IPS DF 6.9 (cell line): ENCODE measurements at regions not wholly inside any gene's neighbourhood (a gene's known extent, or its start where the extent isn't known, plus 50 kb on each side); places are given as distances from the start of the nearest gene placed in this dataset.
A peak's percentile ranks its signal among the peaks of the same experiment; 100 is the strongest.
"Not testable (repeated sequence)": the region's sequence is repeated elsewhere in the genome, so short reads cannot be mapped to it uniquely, and the experiment has no call there.

ENCODE experiments used
- DNase-seq: peaks from one replicate; pipeline ENCODE4 v3.0.0-alpha.2; 2013; ENCODE audit warnings: low read depth, low spot score
- H3K27ac ChIP-seq: one replicate; pipeline ENCODE4 v1.5.1; 2013; ENCODE audit warnings: low read length, control low read depth
- H3K27me3 ChIP-seq: 2 replicates; pipeline ENCODE4 v1.6.1; 2013; ENCODE audit warnings: mild to moderate bottlenecking, low read length; ENCODE audit not compliant: control insufficient read depth, insufficient read depth
- H3K36me3 ChIP-seq: 2 replicates; pipeline ENCODE4 v1.6.1; 2013; ENCODE audit warnings: low read length; ENCODE audit not compliant: control insufficient read depth, insufficient read depth
- H3K4me1 ChIP-seq: 2 replicates; pipeline ENCODE4 v1.6.1; 2013; ENCODE audit warnings: low read length; ENCODE audit not compliant: control insufficient read depth, insufficient read depth
- H3K4me3 ChIP-seq: 2 replicates; pipeline ENCODE4 v1.5.1; 2013; ENCODE audit warnings: mild to moderate bottlenecking, low read length
- H3K9me3 ChIP-seq: 2 replicates; pipeline ENCODE4 v1.6.1; 2013; ENCODE audit warnings: low read length, inconsistent platforms; ENCODE audit not compliant: control insufficient read depth, insufficient read depth
- WGBS: extraction: QIAGEN DNeasy Blood & Tissue Kit; methylation state at CpG from one replicate; pipeline ENCODE4 v1.1.7; 2013; ENCODE audit warnings: mixed read lengths, missing lambda C conversion rate; ENCODE audit not compliant: insufficient read length, insufficient coverage; 5-methylcytosine and 5-hydroxymethylcytosine counted together

DNA sequence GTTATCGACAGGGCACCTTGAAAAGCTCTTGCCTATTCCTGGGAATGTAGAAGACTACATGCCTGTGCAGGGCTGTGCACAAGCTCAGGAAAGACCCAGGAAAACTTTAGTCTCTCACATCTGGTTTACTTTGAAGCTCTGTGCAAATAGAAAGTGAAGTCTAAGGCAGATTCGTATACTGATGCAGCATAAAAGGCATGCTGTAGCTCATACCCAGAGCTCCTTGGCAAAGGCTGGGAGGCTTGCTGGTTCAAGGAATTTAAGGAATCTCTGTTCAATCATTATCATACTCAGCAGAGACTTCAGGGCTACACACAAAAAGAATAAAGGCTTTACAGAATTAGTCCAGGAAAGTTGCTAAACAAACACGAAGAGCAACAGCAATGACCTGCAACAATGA is 192.0 kb downstream of the OTUD1 start:
- DNase-seq = no peak
- no CpG with 5 or more reads among the region's 3 CpGs for WGBS
- H3K27ac ChIP-seq = no peak overlapping the region
- no peaks in the 10 kb centered on the region for H3K27me3 ChIP-seq
- H3K9me3 ChIP-seq = no peaks in the 10 kb centered on the region
- H3K4me1 ChIP-seq = no peaks in the 10 kb centered on the region
- H3K4me3 ChIP-seq = no peak overlapping the region
- no peaks in the 10 kb centered on the region for H3K36me3 ChIP-seq

DNA sequence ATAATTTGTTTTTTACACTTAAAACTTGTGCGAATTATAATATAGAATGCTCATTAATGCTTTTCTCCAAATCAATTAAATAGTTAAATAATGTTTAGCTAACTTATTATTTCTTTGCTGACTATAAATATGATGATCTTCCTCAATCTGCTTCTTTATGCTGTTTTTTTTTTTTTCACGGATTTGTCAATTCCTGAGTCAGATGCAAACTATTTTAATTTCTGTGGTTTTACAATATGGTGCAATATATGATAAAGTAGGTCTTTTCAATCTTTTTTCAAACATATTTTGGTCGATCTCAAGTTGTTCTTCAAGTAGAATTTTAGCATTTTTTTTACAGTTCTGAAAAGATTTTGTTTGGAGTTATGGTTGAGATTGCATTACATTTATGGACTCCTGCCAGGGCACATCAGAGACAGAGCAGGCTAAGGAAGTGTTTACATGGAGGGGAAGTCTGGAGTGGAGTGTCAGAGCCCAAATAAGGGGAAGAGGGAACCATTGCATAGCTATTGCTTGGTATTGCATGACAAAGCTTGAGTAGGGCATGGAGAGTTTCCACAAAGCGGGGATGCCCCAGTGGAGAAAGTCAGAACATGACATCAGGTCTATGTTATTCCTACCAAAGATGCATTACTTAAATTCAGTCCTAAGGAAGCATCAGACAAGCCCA is 204.4 kb downstream of the OTUD1 start:
- no CpG with 5 or more reads among the region's 4 CpGs for WGBS
- no peaks in the 10 kb centered on the region for H3K36me3 ChIP-seq

DNA sequence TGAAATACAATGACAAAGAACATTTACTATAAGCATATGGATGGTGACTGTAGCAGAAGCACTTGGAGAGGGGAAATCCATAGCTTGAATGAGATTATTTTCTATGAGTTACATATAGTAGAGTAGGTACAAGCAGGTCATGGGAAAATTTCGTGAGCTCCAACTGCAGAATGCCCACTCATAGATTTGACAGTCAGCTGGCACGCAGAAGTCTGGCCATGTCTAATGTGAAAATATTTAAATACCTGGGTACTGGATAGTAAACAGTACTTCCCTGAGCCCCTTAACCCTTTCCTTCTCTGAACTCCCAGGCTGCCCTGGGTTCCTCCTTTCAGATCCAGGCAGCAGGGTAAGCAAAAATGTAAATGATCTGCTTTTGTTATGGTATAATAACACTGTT is 209.7 kb downstream of the OTUD1 start:
- DNase-seq = no peak
- H3K27ac ChIP-seq = no peak overlapping the region
- H3K27me3 ChIP-seq = no peaks in the 10 kb centered on the region
- no peak overlapping the region for H3K4me3 ChIP-seq
- WGBS = no CpG with 5 or more reads among the region's 2 CpGs
- no peaks in the 10 kb centered on the region for H3K9me3 ChIP-seq
- no peaks in the 10 kb centered on the region for H3K36me3 ChIP-seq
- no peaks in the 10 kb centered on the region for H3K4me1 ChIP-seq

More for the DNA sequence above, 204.4 kb downstream of the OTUD1 start:
- no peak overlapping the region for H3K27ac ChIP-seq
- H3K27me3 ChIP-seq = no peaks in the 10 kb centered on the region
- H3K4me1 ChIP-seq = no peaks in the 10 kb centered on the region
- H3K4me3 ChIP-seq = no peak overlapping the region
- no peak for DNase-seq
- H3K9me3 ChIP-seq = no peaks in the 10 kb centered on the region

DNA sequence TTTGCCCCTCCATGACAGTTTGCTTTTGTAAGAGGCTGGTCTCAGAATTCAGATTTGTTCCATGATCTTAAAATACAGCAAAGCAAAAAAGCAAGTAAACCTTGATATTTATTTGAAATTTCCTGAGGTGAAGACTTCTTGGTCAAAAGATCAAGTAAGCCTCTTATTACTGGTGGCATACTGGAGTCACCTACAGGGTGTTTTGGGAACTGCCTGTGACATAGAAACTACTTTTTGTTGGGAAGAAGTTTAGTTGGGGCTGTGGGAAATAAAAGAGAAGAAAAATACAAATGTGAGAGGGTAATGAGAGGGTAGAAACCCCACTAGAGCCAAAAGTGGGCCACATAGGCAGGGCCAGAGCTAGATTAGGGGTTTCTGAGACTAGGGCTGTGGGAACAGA is 217.9 kb downstream of the OTUD1 start:
- DNase-seq = no peak
- no peak overlapping the region for H3K27ac ChIP-seq
- no peaks in the 10 kb centered on the region for H3K36me3 ChIP-seq
- no peaks in the 10 kb centered on the region for H3K27me3 ChIP-seq
- H3K4me3 ChIP-seq = no peak overlapping the region
- H3K4me1 ChIP-seq = peaks cover 1% of the 10 kb centered on the region; the same call in 1 of the 2 replicates
- no peaks in the 10 kb centered on the region for H3K9me3 ChIP-seq

DNA sequence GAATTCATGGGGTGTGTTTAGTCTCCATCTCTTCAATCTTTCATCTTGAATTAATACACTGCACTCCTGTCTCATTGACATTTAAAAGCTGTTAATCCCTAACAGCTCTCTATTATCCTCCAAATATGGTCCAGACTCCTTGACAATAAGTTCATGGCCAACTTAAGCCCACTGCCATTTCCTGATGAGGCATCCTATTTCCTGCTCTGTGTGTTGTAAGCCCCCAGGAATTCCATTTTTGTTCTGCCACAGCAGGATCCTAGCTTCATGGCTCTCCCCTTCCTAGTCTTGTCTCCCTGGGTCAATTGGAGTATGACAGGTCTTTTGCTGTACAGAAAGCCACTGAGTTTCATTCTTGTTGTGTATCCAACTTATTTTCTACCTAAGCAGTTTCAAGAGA is 218.8 kb downstream of the OTUD1 start:
- Histone ChIP-seq H3K9me3 (no peaks in the 10 kb centered on the region), H3K4me1 (peaks cover 1% of the 10 kb centered on the region; the same call in 1 of the 2 replicates), H3K36me3 (no peaks in the 10 kb centered on the region), H3K27ac (no peak overlapping the region), H3K4me3 (no peak overlapping the region), H3K27me3 (no peaks in the 10 kb centered on the region)
- DNase-seq = no peak

DNA sequence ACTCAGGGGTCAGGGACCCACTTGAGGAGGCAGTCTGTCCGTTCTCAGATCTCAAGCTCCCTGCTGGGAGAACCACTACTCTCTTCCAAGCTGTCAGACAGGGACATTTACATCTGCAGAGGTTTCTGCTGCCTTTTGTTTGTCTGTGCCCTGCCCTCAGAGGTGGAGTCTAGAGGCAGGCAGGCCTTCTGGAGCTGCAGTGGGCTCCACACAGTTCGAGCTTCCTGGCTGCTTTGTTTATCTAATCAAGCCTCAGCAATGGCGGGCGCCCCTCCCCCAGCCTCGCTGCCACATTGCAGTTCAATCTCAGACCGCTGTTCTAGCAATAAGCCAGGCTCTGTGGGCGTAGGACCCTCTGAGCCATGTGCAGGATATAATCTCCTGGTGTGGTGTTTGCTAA is 233.0 kb downstream of the OTUD1 start:
- DNase-seq, H3K9me3 ChIP-seq, H3K4me1 ChIP-seq, H3K4me3 ChIP-seq, H3K36me3 ChIP-seq, H3K27ac ChIP-seq, H3K27me3 ChIP-seq: not testable (repeated sequence)
- no CpG with 5 or more reads among the region's 7 CpGs for WGBS

DNA sequence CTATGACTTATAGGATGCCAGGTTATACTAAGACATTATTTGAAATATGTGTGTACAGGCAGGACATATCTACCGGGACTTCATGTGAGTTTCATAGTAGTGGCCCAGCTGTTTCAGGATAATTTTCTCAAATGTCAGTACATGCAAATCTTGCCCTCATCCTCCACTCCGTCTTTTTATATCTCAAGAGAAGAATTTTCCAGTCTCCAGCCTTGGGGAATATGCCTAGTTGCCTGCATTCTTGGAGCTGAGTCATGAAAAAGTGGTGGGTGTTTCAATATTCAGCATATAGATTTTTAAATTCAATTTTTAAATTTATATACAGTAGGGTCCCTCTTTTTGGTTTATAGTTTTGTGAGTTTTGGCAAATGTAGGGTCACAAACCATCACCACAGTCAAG is 236.7 kb downstream of the OTUD1 start:
- WGBS = no CpG with 5 or more reads among the region's 2 CpGs
- no peaks in the 10 kb centered on the region for H3K36me3 ChIP-seq
- H3K4me1 ChIP-seq = no peaks in the 10 kb centered on the region
- H3K4me3 ChIP-seq = no peak overlapping the region
- no peak for DNase-seq
- H3K9me3 ChIP-seq = no peaks in the 10 kb centered on the region
- no peaks in the 10 kb centered on the region for H3K27me3 ChIP-seq
- H3K27ac ChIP-seq = no peak overlapping the region

DNA sequence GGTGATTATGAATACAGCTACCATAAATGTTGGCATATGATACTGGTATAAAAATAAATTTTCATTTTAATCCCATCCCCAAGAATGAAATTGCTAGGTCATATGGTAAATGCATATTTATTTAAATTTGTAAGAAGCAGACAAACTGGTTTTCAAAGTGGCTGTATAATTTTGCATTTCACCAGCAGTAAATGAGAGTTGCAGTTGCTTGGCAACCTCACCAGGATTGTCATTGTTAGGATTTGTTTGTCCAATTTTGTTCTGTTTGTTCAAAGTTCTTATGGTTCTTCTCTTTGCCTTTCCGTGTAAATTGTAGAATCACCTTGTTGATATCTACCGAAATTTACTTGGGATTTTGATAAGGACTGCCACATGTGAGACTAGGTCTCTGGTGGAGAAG is 237.4 kb downstream of the OTUD1 start:
- no peak for DNase-seq
- WGBS = no CpG with 5 or more reads among the region's 2 CpGs
- Histone ChIP-seq H3K36me3 (no peaks in the 10 kb centered on the region), H3K4me1 (no peaks in the 10 kb centered on the region), H3K27me3 (no peaks in the 10 kb centered on the region), H3K4me3 (no peak overlapping the region), H3K27ac (no peak overlapping the region), H3K9me3 (no peaks in the 10 kb centered on the region)

DNA sequence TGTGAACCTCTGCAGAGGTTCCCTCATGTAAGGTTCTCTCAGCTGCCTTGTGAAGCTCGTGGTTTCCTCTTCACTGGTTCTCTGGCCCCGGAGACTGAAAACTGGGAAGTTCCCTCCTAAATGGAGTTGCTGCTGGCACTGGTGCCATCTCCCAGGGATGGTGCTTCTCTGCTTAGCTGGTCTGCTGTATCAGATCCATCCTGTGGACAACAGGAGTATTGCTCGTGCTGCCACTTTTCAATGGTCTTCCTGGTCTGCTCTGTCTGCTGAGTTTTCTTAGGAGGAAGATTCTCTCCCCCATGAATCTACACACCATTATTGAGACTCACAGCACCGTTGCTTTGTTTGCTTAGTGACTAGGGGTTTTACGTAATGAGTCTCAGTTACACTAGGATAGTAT is 247.8 kb downstream of the OTUD1 start:
- no peaks in the 10 kb centered on the region for H3K36me3 ChIP-seq
- no CpG with 5 or more reads among the region's 5 CpGs for WGBS

DNA sequence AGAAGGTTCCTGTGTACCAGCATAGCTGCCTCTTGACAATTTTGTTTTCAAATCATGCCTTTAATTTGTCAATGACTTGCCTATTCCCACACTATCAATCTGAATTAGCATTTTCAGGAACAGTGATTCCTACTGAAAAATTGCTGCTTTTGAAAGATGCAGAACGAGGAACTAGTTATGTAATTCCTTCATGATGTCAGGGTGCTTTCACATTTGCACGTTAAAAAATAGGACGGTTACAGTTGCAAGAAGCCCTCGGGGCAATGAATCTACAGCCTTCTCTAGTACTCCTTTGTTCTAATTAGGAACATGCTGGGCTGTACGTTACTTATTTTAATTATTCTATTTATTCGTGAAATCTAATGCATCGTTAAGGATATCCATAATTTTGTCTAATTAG is 253.9 kb downstream of the OTUD1 start:
- no CpG with 5 or more reads among the region's 7 CpGs for WGBS

More for the DNA sequence above, 247.8 kb downstream of the OTUD1 start:
- Histone ChIP-seq H3K4me3 (no peak overlapping the region), H3K4me1 (no peaks in the 10 kb centered on the region), H3K27me3 (no peaks in the 10 kb centered on the region; the same call in 1 of the 2 replicates), H3K27ac (no peak overlapping the region), H3K9me3 (no peaks in the 10 kb centered on the region)
- DNase-seq = no peak

DNA sequence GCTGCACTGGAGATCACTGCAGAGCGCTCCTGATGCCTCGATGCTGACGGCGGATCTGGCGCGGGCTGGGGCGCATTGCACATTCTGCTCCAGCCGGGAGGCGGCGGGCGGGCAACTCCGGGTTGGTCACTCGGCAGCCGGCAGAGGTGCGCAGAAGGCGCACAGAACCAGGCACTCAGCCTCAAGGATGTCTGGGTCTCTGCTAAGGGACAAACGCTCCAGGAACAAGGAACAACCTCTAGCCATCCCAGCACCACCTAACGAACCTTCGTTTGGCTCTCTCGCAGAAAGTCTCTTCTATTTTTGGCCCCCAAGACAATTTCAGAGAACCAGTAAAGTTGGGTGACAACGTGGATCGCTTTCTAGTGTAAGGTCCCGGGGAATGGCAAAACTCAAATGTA is 254.6 kb downstream of the OTUD1 start:
- Histone ChIP-seq H3K9me3 (no peaks in the 10 kb centered on the region), H3K4me1 (no peaks in the 10 kb centered on the region), H3K36me3 (no peaks in the 10 kb centered on the region), H3K27me3 (peaks cover 44% of the 10 kb centered on the region), H3K27ac (no peak overlapping the region), H3K4me3 (peak overlapping the region; percentile 17; the same call in 1 of the 2 replicates)
- DNase-seq = no peak
- no CpG with 5 or more reads among the region's 23 CpGs for WGBS

More for the DNA sequence above, 253.9 kb downstream of the OTUD1 start:
- peaks cover 44% of the 10 kb centered on the region for H3K27me3 ChIP-seq
- H3K4me3 ChIP-seq = no peak overlapping the region
- no peak overlapping the region for H3K27ac ChIP-seq
- no peaks in the 10 kb centered on the region for H3K36me3 ChIP-seq
- no peaks in the 10 kb centered on the region for H3K9me3 ChIP-seq
- no peak for DNase-seq
- no peaks in the 10 kb centered on the region for H3K4me1 ChIP-seq
